GM21360 (cell line): ENCODE measurements at regions not wholly inside any gene's neighbourhood (a gene's known extent, or its start where the extent isn't known, plus 50 kb on each side); places are given as distances from the start of the nearest gene placed in this dataset.
A peak's percentile ranks its signal among the peaks of the same experiment; 100 is the strongest.
"Not testable (repeated sequence)": the region's sequence is repeated elsewhere in the genome, so short reads cannot be mapped to it uniquely, and the experiment has no call there.

Experiments
- ATAC-seq: cut with Tn5 transposase; IDR thresholded peaks from one replicate; pipeline ENCODE4 v1.9.1; 2021; ENCODE audit warnings: mild to moderate bottlenecking, moderate library complexity; ENCODE audit not compliant: unreplicated experiment

DNA sequence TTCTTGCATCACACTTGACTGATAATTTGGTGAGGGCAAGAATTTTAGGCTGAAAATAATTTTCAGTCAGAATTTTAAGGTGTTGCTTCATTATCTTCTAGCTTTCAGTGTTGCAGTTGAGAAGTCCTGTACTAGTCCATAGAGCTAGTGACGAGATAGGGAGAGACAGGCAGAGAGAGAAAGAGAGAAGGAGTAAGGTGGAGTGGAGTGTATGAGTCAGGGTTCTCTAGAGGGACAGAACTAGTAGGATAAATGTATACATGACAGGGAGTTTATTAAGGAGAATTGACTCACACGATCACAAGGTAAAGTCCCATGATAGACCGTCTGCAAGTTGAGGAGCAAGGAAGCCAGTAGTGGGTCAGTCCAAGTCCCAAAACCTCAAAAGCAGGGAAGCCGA, 127.2 kb downstream of the UTP18 start:
- ATAC-seq: no peak

DNA sequence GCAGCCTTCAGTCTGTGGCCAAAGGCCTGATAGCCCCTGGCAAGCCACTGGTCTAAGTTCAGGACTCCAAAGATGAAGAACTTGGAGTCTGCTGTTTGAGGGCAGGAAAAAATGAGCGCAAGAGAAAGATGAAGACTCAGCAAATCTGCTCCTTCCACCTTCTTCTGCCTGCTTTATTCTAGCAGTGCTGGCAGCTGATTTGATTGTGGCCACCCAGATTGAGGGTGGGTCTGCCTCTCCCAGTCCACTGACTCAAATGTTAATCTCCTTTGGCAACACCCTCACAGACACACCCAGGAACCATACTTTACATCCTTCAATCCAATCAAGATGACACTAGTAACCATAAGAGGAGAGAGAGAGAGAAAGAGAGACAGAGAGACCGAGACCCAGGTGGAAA, 127.6 kb downstream of the UTP18 start:
- no peak for ATAC-seq

DNA sequence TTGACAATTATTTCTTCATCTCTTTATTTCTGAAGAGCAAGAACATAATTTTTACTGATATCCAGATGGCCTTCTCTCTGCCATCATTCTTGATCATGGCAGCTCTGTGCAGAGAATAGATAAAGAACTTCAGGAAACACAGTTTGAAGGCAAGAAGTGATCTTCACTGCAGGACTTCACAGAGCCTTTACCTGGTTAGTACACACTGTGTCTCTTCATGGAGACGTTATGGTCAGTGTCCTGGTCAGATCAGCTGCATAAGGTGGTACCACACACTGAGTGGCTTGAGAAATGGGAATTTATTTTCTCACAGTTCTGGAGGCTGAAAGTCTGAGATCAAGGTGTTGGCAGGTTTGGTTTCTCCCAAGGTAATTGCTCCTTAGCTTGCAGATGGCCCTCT, 129.5 kb downstream of the UTP18 start:
- no peak for ATAC-seq

DNA sequence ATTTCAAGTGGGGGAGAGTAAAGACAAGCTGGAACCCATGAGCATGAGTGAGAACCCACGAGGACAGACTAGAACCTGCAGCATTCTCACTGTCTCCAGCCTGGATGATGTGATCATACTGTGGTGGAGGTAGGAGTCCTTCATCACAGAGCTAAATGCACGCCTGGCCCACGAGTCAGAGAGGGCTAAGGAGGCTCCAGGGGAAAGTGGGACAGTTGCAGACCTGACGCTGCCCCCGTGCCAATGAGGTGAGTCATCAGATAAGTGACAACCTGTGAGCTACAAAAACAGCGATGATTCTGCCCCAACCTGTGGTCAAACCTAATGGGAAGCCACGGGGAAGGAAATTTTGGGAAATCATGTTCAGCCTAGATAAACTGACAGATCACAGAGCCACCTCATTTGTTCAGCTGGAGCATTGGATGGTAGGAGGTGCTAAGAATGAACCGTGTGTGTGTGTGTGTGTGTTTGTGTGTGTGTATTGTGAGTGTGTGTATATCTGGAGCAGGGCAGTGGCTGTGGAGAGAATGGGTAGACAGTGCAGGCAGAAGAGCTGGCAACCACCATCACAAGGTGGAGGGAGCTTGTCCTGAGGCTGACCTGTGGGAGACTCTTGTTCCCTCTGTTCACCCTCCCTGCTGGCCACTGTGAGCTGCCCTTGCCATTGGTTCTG, 131.8 kb downstream of the UTP18 start:
- ATAC-seq: no peak

DNA sequence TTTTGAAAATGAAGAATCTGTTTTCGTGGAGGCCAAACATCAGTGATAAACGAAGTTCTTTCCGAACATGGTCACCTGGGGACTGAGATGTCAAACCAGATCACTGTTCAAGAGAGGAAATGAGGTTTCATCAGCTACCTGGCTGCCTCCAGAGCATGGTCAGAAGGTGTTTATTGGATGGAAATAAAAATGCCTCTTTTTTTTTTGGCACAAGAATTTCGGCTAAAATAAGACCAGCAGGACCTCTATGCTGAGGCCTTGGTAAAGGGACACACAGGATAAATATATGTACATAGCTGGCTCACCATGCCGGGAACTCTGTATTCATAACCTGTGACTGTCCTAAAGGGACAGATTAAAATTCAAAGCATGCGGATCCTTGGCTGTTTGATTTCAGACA, 135.3 kb downstream of the UTP18 start:
- ATAC-seq: no peak

DNA sequence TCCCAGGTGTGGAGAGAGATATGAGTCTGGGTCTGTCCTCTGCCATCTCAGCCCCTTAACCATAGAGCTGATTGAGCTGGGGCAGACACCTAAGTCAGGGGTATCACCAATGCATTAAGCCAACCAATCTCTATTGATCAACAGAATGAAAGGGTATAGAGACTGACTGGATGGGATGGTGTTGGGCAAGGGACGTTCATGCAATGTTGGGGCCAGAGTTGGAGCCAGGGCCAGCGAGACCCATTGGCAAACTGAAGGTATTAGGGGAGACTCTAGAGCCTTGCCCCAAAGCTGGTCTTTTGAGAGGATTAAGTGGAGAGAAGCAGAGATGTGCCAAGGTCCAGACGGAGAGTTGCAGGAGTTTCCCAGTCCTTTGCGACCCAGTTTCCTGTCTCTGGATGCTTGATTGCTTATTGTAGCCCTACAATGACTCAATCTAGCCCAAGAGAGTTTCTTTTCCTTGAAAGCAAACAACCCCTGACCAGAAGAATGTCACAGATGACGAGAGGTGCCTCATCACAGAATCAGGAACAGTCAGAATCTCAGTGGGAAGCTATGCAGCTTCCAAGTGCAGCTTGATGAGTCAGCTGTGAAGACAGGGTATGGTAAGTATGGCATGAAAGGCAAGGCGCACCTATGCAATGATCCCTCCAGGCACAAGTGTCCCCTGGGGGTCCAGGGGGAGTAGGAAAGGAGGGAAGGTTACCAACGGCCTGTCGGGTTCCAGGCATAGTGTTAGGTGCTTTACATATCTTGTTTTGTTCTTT, 137.2 kb downstream of the UTP18 start:
- no peak for ATAC-seq

DNA sequence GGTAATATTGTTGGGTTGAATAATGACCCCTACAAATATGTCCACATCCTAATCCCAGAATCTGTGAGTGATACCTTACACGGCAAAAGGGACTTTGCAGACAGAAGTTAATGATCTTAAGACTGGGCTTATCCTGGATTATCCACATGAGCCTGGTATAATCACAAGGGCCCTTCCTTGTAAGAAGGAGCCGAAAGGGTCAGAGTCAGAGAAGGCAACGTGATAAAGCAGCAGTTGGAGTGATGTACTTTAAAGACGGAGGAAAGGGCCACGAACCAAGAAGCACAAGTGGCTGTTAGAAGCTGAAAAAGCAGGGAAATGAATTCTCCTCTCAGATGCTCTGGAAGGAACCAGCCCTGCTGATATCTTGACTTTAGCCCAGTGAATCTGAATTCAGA, 137.8 kb downstream of the UTP18 start:
- ATAC-seq: no peak

DNA sequence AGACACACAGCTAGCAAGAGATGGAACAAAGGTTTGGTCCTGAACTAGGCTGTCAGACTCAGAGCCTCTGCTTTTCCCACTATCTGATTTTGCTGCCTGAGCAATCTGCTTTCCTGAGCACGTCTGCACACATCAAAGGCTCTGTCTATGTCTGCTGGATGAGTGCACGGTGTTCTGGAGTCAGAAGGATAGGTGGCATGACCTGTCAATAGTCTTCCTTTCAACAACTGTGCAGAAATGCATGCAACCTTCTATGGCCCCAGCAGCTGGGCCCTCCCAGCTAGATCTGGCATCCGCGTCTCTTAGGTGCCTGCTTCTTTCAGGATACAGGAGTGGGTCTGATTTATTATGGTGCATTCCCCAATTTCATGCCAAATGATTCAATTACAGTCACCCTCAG, 138.3 kb downstream of the UTP18 start:
- no peak for ATAC-seq

DNA sequence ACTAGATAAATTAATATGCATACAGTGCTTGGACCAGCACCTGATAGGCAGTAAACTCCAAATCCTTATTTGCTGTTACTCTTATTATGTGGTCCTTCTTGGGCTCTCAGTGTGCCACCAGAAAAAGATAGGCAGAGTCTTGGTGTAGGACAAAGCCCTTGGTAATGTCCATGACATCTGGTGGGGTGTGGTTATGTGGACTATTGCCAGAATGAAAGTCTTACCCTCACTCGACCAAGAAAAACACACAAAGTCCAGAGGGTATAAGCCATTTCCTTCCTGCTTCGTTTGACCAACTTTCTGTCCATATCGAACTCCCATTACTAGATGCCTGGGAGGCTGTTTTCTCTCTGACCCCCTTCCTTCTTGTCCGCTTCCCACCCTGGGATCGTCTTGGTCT, 140.9 kb downstream of the UTP18 start:
- ATAC-seq: no peak

DNA sequence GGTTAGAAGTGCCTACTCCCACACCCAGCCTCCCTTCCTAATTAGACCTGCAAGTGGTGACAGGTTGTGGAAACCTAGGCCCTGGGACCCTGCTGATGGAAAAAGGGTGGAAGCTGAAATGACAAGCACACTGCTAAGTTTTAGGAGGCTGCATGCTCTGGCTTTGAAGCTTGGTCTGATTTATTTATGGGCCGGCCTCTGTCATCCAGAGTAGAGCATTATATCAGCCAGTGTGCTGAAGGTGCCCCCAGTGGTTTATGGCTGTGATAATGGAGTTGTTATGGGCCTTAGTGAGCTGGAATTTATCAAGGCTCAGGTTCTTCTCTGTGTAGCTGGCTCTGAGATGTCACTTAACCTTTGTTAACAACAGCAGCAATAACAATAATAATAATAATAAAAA, 142.6 kb downstream of the UTP18 start:
- ATAC-seq: no peak

DNA sequence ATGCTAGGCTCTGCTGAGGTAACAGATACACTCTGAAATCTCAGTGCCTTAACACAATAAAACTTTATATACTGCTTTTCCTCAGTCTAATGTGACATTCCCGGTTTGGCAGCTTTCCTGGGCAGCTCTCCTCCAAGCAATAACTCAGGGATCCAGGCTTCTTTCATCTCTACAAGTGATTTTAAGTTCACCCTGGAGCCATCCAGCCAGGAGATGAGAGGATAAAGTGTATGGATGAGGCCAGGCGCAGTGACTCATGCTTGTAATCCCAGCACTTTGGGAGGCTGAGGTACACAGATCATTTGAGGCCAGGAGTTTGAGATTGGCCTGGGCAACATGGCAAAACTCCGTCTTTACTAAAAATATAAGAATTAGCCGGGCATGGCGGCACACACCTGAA, 147.2 kb downstream of the UTP18 start:
- no peak for ATAC-seq

DNA sequence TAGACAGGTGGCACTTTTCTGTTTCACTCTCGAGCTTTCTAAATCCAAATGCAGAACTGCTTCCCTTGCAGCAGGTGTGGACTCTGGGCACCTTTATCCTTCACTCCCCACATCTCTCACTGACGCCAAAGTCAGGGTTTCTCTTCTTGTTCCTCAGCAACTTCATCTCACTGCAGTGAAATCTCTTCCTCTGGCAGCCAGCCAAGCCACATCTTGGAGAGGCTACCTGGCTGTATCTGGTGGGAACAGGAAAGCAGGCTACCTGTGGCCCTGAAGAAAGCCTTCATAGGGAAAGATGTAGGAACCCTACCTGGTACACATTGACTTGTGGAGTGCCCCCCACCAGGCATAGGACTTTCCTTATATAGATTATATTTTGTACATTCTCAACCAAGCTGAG, 159.1 kb downstream of the UTP18 start:
- ATAC-seq: no peak

DNA sequence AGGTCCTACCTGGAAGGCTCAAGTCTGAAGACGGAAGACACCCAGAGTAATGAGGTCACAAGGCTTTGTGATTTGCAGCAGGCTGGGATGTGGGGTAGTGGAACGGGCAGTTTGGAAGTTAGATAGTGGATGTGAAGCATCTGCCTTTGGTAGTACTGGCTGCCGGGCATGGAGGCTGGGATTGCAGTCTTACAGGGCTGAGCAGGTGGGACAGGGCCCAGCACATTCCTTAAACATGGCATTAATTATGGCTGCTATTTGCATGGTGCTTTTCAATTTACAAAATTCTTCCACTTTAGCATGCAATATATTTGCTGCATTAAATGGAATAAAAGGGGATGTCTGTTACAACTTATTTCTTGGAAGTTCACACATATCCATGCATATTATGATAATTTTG, 161.2 kb downstream of the UTP18 start:
- ATAC-seq: no peak

DNA sequence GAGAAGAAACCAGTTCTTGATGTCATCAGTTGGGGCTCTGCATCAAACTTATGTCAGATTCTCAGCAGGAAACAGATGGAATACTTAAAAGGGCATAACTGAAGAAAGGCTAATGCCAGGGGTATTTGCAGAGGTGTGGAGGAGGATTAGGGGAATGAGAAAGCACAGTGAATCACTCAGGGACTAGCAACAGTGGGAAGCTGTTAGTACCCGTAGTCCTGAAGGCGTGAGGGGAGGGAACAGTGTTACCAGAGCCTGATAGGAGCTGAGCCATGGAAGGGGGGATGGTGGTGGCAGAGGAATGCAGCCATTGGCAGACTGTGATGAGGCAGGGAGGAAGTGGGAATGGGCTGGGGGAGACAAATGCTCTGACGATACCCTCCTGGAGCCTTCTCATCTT, 162.3 kb downstream of the UTP18 start:
- ATAC-seq: no peak

DNA sequence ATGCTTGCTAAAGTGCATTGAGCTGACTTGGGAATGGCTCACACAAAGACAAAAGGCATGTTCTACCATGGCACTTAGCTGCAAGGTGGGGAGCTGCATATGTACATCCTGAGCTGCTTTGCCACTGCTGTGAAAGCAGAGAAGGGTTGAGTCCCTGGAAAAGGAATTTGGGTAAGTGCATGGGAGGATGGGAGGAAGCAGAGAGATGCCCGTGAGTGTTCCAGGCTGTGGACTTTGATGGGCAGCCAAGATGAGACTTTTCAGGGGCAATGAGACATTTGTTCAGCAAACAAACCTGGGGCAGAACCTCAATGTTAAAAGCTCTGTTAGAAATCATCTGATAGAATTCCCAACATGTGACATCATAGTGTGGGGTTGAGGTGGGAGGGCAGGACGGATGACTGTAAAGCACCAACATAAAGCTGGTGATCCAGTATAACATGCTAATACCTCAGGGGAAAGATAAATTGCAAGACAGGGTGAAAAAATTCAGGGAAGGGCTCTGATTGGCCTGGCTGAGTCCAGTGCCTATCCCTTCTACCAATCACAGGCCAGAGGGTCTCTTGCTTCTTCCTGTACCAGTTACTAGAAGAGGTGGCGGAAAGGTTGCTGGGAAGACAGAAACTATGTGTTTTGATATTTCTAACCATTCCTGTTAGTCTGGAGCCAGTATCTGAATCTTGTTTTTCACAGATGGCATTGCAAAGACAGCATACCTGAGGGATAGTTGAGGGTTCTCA, 163.2 kb downstream of the UTP18 start:
- no peak for ATAC-seq

DNA sequence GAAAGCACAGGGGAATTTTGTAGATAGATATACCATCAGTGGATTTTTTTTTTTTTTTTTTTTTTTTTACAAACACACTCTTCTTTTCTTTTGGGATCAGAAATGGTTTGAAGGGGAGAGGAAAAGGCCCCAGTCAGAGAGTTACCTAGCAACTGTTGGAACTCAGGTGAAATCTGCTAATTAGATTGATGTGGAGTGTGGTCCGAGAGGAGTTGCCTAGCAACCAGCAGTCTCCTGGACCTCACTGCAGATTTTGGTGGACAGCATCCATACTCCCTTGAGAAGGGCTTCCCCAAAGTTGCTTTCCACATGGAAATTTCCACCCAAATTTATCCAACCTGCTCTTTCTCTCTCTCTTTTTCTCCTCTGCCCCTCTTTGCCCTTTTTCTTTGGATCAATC, 165.4 kb downstream of the UTP18 start:
- no peak for ATAC-seq

DNA sequence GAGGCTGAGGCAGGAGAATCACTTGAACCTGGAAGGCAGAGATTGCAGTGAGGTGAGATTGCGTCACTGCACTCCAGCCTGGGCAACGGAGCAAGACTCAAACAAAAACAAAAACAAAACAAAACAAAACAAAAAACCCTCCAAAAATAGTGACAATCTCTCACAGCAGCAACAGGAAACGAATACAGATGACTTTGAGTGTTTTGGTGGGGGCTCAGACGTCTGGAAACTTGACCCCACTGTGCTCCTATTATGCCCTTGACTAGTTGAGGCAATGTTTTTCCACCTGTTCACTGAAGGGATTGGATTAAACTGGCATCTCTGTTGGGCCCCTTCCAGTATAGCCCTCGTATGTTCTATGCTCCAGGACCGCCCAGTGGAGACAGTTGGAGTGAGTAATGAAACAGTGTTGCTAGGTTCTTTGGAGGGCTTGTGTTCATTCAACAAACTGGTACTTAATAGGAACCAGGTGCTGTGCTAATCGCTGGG, 167.0 kb downstream of the UTP18 start:
- no peak for ATAC-seq

DNA sequence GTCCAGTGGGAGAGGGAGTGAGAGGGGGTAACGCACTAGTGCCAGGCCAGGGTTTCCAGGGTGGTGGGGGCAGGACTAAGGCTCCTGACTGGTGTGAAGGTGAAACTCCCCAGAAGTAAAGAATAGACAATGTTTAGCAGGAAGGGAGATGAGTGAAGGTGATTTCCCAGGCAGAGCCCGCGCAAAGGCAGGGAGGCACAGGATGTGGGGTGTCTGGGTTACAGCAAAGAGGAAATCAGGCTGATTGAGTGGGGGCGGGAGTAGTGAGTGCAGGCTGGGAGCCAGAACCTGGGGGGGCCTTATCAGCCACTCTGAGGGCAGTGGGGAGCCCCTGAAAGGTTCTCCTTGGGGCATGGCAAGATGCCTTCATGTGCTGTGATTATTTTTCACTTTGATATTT, 167.5 kb downstream of the UTP18 start:
- peak; percentile 74 for ATAC-seq

DNA sequence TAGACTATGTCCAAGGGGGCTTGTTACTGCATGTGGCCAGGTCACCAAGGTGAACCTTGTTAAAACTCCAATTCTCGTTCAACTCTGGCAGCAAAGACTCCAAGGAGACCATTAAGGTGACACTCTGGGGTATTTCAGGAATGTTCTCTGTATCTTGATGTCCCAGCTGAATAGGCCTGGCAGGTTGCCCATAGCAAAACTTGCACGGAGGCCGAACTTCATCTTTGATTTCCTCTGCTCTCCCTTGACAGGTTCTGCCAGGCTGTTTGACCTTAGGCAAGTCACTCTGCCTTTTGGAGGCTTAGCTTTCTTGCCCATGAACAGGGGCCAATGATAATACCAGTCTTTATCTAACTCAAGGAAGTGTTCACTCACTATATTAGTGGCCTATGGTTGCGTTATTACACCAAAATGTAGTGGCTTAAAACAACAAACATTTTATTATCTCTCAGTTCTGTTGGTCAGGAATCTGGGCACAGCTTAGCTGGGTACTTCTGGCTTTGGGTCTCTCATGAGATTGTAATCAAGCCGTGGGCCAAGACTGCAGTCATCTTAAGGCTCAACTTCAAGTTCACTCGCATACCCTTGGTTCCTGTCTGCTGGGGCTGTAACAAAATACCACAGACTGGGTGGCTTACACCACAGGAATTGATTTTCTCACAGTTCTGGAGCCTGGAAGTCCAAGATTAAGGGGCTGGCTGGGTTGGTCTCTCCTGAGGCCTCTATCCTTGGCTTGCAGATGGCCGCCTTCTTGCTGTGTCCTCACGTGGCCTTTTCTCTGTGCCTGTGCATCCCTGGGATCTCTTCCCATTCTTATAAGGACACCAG, 168.5 kb downstream of the UTP18 start:
- ATAC-seq: no peak

DNA sequence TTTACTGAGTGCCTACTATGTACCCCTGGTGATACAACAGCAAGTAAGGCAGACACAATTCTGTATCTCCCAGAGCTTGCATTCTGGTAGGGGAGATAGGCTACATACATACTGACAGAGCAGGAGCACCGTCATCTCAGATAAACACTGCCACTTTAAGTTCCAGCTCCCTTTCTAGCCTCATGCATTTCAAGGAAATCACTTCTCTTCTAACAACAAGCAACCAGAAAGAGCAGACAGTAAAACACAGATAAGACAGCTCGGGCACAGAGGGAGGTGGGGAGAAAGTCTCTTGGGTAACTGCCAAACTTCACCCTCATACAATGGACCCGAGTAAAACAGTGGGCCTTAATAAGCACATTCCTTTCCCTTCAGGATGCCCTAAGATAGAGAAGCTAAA, 169.6 kb downstream of the UTP18 start:
- not testable (repeated sequence) for ATAC-seq

DNA sequence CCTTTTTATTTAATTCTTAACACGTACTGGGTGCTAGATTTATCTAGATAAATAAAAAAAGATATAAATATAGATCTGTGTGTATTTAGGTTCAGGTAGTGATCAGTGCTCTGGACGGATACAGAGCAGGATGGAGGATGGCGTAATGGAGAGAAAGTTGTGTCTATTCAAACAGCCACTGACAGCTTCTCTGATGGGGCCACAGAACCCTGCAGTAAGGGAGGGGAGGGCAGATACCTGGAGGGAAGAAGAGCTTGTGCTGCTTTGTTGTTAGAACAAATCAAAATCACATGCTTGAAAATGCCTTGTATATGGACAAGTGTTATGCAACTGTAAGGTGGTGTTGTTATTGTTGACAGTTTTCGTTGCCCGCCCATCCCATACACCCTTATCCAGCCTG, 170.2 kb downstream of the UTP18 start:
- ATAC-seq: no peak
